ENCODE measurements at regions not wholly inside any gene's neighbourhood (a gene's known extent, or its start where the extent isn't known, plus 50 kb on each side); places are given as distances from the start of the nearest gene placed in this dataset.

DNA sequence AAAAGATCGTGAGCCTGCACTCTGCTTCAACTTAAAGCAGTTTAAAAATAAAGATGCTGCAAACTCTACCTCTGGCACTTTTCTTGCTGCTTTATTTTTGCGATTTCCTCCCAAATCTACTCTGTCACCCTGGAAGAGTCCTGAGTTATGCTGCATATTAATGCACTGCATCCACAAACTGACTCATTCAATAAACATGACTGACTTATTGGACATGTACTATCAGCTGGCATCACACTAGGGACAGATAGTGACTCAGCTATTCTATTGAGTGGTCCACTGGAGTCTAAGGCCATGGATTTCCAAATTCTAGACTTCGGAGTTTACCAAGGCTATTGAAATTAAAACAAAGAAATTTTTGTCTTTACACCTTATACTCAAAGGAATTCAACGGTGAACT lies 90.7 kb upstream of the PTPRR start:
- Histone ChIP-seq H3K27ac (ENCODE audit: low read length) (no peak overlapping the region), H3K4me2 (ENCODE audit: low read length) (no peak overlapping the region), H3F3A (ENCODE audit: insufficient read depth, low read length, poor library complexity, severe bottlenecking) (no peaks in the 10 kb centered on the region), H3K79me2 (replicated peaks; ENCODE audit: insufficient read depth, low read length) (no peaks in the 10 kb centered on the region), H4K20me1 (ENCODE audit: insufficient read depth) (no peaks in the 10 kb centered on the region), H3K27me3 (ENCODE audit: insufficient read depth, low read depth, low read length) (no peaks in the 10 kb centered on the region), H3K4me3 (ENCODE audit: low read length) (no peak overlapping the region), H2AFZ (ENCODE audit: low read depth, low read length) (no peak overlapping the region), H3K9me3 (ENCODE audit: low read length) (no peaks in the 10 kb centered on the region), H3K36me3 (ENCODE audit: insufficient read depth, low read length) (no peaks in the 10 kb centered on the region), H3K9me2 (ENCODE audit: insufficient read depth, low read length) (no peaks in the 10 kb centered on the region), H3K9ac (ENCODE audit: low read length) (no peak overlapping the region)
- no peak for TF ChIP-seq EP300 (conservative IDR thresholded peaks at IDR 0.05; ENCODE audit: poor library complexity, severe bottlenecking)

DNA sequence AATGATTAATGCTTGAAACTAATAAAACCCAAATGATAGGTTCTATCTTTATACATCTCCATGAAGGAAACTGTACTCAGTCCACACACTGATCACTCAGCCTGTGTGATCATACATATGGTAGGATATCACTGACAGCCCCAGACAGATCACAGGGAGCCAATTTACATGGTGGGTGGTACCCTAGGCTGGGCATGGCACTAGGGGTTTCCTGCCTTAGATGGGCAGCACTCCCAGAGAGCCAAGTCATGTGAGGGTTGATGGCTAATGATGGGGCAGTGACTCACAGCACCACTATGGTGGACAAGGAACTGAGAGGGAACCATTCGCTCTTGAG lies 89.6 kb upstream of the PTPRR start:
- H3K27ac ChIP-seq (ENCODE audit: low read length) = no peak overlapping the region
- no peak overlapping the region for H3K9ac ChIP-seq (ENCODE audit: low read length)
- no peaks in the 10 kb centered on the region for H3K9me3 ChIP-seq (ENCODE audit: low read length)
- H3K79me2 ChIP-seq (replicated peaks; ENCODE audit: insufficient read depth, low read length) = no peaks in the 10 kb centered on the region
- no peak overlapping the region for H2AFZ ChIP-seq (ENCODE audit: low read depth, low read length)
- H3F3A ChIP-seq (ENCODE audit: insufficient read depth, low read length, poor library complexity, severe bottlenecking) = no peaks in the 10 kb centered on the region
- TF ChIP-seq, protein P1, sequence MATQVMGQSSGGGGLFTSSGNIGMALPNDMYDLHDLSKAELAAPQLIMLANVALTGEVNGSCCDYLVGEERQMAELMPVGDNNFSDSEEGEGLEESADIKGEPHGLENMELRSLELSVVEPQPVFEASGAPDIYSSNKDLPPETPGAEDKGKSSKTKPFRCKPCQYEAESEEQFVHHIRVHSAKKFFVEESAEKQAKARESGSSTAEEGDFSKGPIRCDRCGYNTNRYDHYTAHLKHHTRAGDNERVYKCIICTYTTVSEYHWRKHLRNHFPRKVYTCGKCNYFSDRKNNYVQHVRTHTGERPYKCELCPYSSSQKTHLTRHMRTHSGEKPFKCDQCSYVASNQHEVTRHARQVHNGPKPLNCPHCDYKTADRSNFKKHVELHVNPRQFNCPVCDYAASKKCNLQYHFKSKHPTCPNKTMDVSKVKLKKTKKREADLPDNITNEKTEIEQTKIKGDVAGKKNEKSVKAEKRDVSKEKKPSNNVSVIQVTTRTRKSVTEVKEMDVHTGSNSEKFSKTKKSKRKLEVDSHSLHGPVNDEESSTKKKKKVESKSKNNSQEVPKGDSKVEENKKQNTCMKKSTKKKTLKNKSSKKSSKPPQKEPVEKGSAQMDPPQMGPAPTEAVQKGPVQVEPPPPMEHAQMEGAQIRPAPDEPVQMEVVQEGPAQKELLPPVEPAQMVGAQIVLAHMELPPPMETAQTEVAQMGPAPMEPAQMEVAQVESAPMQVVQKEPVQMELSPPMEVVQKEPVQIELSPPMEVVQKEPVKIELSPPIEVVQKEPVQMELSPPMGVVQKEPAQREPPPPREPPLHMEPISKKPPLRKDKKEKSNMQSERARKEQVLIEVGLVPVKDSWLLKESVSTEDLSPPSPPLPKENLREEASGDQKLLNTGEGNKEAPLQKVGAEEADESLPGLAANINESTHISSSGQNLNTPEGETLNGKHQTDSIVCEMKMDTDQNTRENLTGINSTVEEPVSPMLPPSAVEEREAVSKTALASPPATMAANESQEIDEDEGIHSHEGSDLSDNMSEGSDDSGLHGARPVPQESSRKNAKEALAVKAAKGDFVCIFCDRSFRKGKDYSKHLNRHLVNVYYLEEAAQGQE (IDR thresholded peaks at IDR 0.05; ENCODE audit: borderline replicate concordance) = no peak
- TF ChIP-seq EP300 (conservative IDR thresholded peaks at IDR 0.05; ENCODE audit: poor library complexity, severe bottlenecking) (no peak), POLR2AphosphoS5 (IDR thresholded peaks at IDR 0.05) (no peak), RAD21 (conservative IDR thresholded peaks at IDR 0.05) (no peak), MXI1 (conservative IDR thresholded peaks at IDR 0.05; ENCODE audit: poor library complexity, severe bottlenecking) (no peak), TAF1 (IDR thresholded peaks at IDR 0.05; ENCODE audit: low read depth) (no peak), SMC3 (conservative IDR thresholded peaks at IDR 0.05; ENCODE audit: poor library complexity) (no peak), EZH2 (IDR thresholded peaks at IDR 0.05; ENCODE audit: borderline replicate concordance, insufficient read depth, low read length, poor library complexity, severe bottlenecking) (no peak)
- TF ChIP-seq, protein P2, sequence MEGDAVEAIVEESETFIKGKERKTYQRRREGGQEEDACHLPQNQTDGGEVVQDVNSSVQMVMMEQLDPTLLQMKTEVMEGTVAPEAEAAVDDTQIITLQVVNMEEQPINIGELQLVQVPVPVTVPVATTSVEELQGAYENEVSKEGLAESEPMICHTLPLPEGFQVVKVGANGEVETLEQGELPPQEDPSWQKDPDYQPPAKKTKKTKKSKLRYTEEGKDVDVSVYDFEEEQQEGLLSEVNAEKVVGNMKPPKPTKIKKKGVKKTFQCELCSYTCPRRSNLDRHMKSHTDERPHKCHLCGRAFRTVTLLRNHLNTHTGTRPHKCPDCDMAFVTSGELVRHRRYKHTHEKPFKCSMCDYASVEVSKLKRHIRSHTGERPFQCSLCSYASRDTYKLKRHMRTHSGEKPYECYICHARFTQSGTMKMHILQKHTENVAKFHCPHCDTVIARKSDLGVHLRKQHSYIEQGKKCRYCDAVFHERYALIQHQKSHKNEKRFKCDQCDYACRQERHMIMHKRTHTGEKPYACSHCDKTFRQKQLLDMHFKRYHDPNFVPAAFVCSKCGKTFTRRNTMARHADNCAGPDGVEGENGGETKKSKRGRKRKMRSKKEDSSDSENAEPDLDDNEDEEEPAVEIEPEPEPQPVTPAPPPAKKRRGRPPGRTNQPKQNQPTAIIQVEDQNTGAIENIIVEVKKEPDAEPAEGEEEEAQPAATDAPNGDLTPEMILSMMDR (IDR thresholded peaks at IDR 0.05; ENCODE audit: poor library complexity, severe bottlenecking) = no peak
- H3K36me3 ChIP-seq (ENCODE audit: insufficient read depth, low read length) = no peaks in the 10 kb centered on the region
- no peak overlapping the region for H3K4me3 ChIP-seq (ENCODE audit: low read length)
- no peaks in the 10 kb centered on the region for H3K27me3 ChIP-seq (ENCODE audit: insufficient read depth, low read depth, low read length)
- H3K4me2 ChIP-seq (ENCODE audit: low read length) = no peak overlapping the region
- H4K20me1 ChIP-seq (ENCODE audit: insufficient read depth) = no peaks in the 10 kb centered on the region
- H3K9me2 ChIP-seq (ENCODE audit: insufficient read depth, low read length) = no peaks in the 10 kb centered on the region
